Activated effector memory CD4-positive, alpha-beta T cell treated with Interleukin-2 at 50 U/mL for 16 hours (primary cell): ENCODE measurements at regions not wholly inside any gene's neighbourhood (a gene's known extent, or its start where the extent isn't known, plus 50 kb on each side); places are given as distances from the start of the nearest gene placed in this dataset.
A peak's percentile ranks its signal among the peaks of the same experiment; 100 is the strongest.

ENCODE experiments used
- DNase-seq: peaks from one replicate; pipeline ENCODE4 v3.0.0-alpha.2; 2020

- no peak for DNase-seq
Measured at GRCh38 chr20:21653628-21654027, 51.8 kb upstream of the PAX1 start.

- no peak for DNase-seq
Measured at GRCh38 chr20:21643417-21643816, 62.0 kb upstream of the PAX1 start.

- DNase-seq, result no peak
Measured at GRCh38 chr20:21640556-21640955, 64.9 kb upstream of the PAX1 start.

GRCh38 chr20:21633829-21634228, 71.6 kb upstream of the PAX1 start:
- no peak for DNase-seq

- no peak for DNase-seq
Measured at GRCh38 chr20:21632735-21633053, 72.8 kb upstream of the PAX1 start.

GRCh38 chr20:21632031-21632734, 73.3 kb upstream of the PAX1 start:
- no peak for DNase-seq

GRCh38 chr20:21628800-21629199, 76.7 kb upstream of the PAX1 start:
- DNase-seq, result no peak

- no peak for DNase-seq
Measured at GRCh38 chr20:21623781-21624094, 81.7 kb upstream of the PAX1 start.

GRCh38 chr20:21623074-21623780, 82.2 kb upstream of the PAX1 start:
- no peak for DNase-seq

- no peak for DNase-seq
Measured at GRCh38 chr20:21622097-21622857, 83.2 kb upstream of the PAX1 start.

- no peak for DNase-seq
Measured at GRCh38 chr20:21618759-21619416, 86.6 kb upstream of the PAX1 start.

- peak; percentile 1 for DNase-seq
Measured at GRCh38 chr20:21615617-21616080, 89.8 kb upstream of the PAX1 start.

- DNase-seq, result no peak
Measured at GRCh38 chr20:21614980-21615379, 90.5 kb upstream of the PAX1 start.

GRCh38 chr20:21613512-21613911, 92.0 kb upstream of the PAX1 start:
- no peak for DNase-seq

- DNase-seq, result no peak
Measured at GRCh38 chr20:21609981-21610380, 95.5 kb upstream of the PAX1 start.

GRCh38 chr20:21609221-21609620, 95.4 kb upstream of the NKX2-2 start:
- DNase-seq, result no peak

- DNase-seq, result no peak
Measured at GRCh38 chr20:21608777-21609176, 94.9 kb upstream of the NKX2-2 start.

- DNase-seq, result no peak
Measured at GRCh38 chr20:21607971-21608725, 94.3 kb upstream of the NKX2-2 start.

GRCh38 chr20:21601799-21602198, 87.9 kb upstream of the NKX2-2 start:
- DNase-seq, result no peak

GRCh38 chr20:21586682-21587081, 72.8 kb upstream of the NKX2-2 start:
- no peak for DNase-seq

- DNase-seq, result no peak
Measured at GRCh38 chr20:21583486-21584168, 69.8 kb upstream of the NKX2-2 start.

GRCh38 chr20:21577551-21577950, 63.7 kb upstream of the NKX2-2 start:
- no peak for DNase-seq
